ENCODE measurements at regions not wholly inside any gene's neighbourhood (a gene's known extent, or its start where the extent isn't known, plus 50 kb on each side); places are given as distances from the start of the nearest gene placed in this dataset.

GRCh38 chr10:113329121-113329596 is 223.7 kb upstream of the HABP2 start:
- DNase-seq, result no peak

GRCh38 chr10:113331961-113332360 is 220.9 kb upstream of the HABP2 start:
- no peak for DNase-seq

DNA sequence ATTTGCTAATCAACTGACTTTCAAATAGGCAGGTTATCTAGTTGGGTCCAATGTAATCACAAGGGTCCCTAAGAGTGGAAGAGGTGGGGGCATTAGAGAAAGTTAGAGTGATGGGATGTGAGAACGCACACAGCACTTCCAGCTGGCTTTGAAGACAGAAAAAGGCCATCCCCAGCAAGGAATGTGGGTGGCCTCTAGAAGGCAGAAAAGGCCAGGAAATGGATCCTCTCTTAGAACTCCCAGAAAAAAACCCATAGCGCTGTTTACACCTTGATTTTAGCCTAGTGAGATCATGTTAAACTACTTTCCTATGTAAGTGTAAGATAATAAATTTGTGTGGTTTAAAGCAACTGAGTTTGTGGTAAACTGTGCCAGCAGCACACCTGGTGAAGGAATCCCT is 219.5 kb upstream of the HABP2 start:
- DNase-seq, result no peak

DNA sequence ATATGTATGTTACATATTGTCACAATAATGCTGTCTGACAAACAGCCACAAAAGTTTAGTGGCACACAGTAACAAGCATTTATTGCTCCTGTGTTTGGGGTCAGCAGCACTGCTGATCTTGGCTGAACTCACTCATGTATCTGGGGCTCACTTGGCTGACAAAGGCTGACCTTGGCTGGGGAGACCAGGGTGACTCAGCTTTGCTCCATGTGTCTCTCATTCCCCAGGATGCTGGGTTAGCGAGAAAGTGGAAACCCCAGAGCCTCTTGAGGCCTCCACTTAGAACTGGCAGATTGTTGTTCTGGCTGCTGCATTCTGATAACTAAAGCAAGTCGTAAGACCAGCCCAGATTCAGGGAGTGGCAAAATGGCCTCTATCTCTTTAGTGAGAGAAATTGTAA is 217.3 kb upstream of the HABP2 start:
- DNase-seq, result no peak

DNA sequence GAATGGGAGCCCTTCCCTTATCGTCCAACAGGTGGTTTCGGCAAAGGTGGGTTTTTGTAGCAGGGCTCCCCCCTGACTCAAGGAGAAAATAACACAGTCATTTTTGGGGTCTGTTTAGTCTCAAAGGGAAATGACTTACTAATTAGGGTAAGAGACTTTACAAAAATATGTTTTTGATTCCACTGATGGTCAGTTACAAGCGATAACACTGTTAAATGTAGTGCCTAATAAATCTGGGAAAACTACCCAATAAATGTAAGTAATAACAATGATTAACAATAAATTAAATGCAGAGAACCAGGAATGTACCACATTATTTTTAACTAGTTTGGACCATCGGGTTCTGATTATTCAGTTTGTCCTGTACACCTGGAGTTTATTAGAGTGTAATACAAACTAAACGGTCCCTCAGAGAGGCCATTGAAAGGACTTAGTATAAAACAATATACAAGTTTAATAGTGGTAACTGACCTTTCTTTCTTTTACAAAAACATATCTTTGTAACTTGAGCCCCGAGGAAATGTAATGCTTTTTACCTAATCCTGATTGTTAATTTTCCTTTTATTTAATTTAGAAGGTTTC is 216.2 kb upstream of the HABP2 start:
- DNase-seq, result no peak

GRCh38 chr10:113337142-113337541 is 215.7 kb upstream of the HABP2 start:
- no peak for DNase-seq

DNA sequence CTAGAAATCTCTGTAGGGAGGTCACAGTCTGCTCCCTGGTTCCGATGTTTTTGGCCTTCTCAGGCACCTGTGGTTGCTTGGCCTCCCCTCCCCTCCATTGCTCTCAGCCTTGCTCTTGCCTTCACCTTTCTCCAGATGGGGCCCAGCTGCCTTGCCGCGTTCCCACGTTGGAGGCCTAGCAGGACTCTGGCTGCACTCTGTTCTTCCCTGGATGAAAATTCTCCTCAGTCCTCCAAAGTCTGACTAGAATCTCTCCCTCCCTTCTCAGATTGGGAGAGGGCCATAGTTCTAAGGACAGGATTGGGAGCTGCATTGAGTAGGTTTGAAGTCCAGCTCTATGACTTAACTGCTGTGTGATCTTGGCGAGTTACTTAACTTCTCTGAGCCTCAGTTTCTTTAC is 213.7 kb upstream of the HABP2 start:
- no peak for DNase-seq

DNA sequence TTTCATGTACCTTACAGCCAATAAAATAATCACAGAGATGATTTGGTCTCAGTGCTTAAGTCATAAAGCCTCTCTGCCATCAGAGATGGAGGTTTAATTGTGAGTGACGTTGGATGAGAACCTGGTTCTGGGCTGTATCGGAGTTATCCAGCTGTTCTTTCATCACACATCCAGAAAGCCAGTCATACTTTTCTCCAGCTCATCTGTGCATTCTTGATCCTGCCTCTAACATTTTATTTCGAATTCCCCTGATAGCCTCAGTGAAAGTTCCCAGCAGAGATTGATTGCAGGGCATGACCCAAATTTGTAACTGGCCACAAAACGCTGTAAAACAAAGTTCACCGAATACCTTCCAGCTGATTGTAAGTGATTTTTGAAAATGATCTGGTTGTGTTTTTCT is 212.6 kb upstream of the HABP2 start:
- no peak for DNase-seq

GRCh38 chr10:113341138-113341537 is 211.7 kb upstream of the HABP2 start:
- no peak for DNase-seq

DNA sequence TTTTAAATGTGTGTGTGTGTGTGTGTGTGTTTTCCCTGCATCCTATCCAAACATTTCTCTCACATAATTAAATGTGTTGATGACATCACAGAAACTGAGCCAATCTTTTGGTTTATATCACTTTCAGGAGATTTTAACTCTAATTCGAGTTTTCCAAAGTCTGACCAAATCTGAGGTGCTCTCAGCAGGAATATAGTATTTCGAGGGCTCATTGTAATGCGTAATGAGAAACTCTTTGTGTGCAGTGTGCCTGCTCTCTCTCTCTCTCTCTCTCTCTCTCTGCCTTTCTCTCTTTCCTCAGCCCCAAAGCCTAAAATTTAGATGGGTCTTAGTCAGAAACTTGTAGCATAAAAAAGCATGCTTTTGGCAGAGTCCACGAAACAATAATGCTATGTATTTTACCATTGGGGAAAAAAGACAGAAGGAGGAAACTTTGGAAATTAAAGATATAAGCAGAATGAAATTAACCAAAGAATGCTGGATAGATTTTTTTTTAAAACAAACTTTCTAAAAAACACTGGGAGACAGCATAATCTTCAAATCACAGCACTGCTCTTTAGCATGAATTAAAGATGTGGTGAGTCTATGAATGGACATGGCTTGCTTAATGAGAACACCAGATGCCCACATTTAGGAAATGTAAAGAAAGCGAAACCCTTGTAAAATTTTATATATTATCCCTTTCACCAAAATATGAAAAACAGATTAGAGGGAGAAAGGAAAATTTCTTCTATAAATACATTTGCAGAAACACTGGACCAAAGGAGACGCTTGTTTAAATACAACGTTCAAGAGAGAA is 206.8 kb upstream of the HABP2 start:
- DNase-seq, result no peak

GRCh38 chr10:113347508-113347907 is 205.3 kb upstream of the HABP2 start:
- no peak for DNase-seq

GRCh38 chr10:113348694-113349093 is 204.2 kb upstream of the HABP2 start:
- DNase-seq, result no peak

DNA sequence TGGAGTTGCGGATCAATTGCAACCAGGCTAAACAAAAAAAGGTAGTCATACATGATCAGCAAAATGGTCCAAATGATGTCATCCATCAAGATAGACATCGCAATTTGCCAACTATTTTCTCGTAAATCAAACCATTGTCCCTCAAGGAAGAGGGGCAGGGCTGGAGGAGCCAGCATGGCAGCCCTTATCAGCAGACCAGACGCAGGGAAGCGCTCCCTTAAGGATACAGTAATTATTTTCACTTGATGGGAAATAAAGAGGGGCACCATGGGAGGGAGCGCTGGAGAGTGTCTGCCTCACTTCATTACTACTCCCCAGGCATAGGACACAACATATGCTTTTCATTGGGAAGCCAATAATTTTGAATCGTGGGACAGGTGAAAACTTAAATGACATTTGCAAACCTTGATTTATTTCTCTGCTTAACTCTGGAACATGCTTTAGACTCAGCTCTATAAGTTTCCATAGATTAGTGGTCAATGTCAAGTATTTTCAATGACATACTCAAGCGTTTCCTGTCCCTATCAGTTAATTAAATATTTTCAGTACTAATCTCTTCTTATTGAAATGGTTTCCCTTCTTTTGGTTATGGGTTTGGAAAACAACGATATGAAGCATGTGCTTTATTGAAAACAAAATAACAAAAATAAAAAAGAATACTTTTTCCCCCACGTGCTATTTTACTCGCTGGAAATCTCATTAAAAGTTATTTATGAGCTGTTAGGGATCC is 202.4 kb upstream of the HABP2 start:
- no peak for DNase-seq

DNA sequence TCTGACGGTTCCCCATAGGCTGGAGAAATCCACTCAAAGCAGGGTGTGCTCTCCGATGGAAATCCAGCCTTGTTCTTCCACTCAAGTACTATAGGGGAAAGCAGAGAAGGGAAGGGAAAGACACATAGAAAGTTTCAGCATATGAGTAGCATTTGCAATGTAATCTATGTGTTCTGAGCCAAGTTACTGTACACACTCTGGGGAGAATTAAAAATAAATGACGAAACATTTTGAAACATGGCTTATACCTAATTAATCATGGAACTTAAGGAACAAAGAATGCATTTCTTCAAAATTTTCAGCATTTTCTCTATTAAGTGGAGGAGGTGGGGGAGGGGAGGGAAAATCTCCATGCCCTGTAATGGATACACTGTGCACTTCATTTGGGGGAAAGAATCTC is 198.1 kb upstream of the HABP2 start:
- no peak for DNase-seq

- no peak for DNase-seq
These were observed 195.8 kb upstream of the HABP2 start for GRCh38 chr10:113356794-113357680.

DNA sequence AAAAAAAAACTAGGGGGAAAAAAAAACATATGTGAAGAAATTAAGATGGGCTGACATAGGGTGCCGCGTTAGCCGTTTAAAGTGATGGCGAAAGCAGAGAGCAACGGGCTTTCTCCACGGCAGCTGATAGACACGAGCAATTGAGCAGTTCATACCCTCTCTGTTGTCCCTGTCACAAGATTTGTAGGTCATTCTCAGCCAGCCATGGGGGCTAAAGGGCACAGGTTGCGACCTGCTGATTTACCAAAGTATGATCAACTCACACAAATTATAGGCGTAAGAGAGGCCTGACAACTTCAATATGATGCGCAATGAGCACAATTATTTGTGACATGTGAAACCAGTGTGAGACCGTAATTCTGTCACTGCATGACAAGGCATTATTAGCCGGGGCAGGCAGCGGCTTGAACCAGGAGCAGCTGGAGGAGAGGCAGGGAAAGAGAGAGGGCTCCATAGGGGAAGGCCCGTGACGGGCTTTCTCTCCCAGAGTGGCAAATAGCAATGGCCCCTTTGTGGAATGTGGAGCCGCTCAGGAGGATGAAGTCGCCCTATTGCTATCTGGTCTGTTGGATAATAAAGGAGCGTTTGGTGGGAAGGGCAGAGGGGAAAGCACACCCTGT is 195.1 kb upstream of the HABP2 start:
- no peak for DNase-seq

- DNase-seq, result no peak
These were observed 193.2 kb upstream of the HABP2 start for GRCh38 chr10:113359655-113360054.

DNA sequence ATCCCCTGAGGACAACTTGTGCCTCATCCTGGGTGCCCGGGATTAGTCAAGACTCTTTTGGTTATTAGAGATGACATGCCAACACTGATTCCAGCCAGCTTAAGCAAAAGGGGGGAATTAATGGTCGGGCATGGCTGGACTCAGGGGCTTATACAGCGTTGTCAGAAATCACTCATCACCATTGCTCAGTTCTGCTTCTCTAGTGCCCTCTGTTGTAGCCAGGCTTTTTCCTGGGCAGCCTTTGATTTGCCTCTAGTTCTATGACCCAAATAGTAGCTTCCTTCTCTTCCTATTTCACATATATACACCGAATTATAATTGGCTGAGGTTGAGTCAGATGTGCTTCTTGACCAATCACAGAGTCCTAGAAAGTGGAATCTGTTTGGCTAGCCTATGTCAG is 192.0 kb upstream of the HABP2 start:
- DNase-seq, result no peak

DNA sequence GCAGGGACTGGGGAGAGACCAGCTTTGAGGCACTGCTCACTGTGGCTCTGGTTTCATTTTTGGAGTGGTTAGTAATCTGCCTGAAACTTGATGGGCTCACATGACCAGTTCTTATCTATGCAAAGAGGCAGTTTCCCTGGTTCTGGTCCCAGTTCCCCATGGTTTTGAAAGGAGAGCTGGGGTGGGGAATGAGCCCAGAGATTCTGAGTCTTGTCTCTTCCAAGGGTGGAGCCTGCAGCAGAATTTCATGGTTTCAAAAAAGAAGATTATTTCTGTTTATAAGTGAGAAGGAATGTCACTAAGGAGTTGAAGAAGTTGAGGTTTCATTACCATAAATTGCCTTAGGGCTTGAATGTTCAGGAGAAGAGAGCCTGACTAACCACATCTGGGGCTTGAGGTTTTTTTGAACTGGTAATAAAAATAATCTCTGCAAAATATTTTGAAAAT is 190.2 kb upstream of the HABP2 start:
- DNase-seq, result no peak

DNA sequence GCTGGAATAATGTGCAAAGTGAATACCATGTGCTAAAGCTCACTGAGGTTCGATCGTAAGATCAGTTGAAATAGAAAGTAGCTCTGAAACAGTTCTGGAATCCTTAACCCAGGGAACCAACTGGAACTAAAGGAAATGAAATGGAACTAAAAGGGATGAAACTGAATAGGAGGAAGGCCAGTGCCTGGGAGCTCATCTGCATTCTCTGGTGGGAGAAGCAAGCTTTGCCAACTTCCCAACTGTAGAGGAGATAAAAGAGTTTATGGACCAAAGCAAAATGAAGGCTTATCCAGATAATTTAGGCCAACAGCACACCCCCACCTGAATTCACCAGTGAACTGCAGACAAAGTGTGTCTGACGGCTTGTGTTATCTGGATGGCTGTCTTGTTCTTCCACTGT is 188.6 kb upstream of the HABP2 start:
- DNase-seq, result no peak

DNA sequence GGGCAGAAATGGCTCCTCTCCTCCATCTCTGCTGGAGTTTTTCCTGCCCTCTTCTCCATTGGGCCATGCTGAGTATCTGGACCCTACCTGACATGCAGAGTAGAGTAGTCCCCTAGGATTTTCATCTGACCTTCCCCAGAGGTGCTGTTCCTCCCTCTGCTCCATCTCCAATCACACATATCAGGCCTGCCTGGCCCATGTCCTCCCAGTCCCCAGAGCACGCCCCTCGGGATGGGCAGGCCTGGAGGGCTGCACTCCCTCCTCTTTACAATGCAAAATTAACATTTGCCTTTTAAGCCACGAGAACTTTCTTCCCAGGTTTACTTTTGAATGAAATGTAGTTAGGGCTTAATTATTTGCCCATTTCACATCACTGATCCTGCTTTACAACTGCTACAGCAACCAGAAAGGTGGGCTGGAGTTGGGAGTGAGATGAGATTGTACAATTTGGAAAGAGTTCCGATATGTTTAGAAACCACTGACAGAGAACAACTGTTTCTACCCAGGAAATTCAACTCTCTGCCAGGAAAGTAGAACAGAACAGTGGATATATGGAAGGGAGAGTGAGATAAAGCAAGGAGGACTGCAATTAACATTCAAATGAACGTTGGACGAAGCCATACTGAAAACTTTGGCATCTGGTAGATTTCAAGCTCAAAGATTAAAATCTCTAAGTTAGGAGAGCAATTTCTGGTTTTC is 184.0 kb upstream of the HABP2 start:
- DNase-seq, result no peak

GRCh38 chr10:113369365-113369694 is 183.5 kb upstream of the HABP2 start:
- no peak for DNase-seq
